ENCODE measurements at regions not wholly inside any gene's neighbourhood (a gene's known extent, or its start where the extent isn't known, plus 50 kb on each side); places are given as distances from the start of the nearest gene placed in this dataset.

DNA sequence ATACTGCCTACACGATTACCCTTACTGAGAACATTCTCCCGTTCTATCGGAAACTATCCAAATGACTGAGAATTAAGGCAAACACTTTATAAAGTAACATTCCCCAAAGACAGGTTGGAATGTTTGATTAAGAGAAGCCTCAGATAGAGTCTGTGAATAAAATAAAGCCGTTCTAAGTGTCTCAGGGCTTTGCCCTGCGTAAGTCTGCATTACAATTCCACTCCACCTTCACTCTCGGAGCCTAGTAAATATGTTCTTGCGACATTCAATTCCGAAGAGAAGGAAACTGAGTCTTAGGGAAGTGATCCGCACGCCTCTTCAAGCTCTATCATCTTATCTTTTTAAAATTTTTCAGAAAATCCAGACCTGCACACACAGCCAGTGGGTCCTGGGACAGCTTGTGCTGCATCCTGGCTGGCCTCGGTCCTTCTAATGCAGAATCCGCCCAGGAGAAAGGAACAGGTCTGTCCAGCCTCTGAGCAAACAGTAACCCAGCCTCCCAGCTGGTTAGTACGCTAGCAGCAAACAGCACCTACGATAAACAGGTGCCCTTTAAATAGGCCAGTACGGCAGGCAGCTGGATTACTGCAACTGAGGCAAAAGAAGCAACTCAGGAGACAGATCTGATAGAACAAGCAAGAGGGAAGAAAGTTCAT is 254.1 kb upstream of the IRX3 start:
- DNase-seq, result no peak
- H3K36me3 ChIP-seq (ENCODE audit: low read depth, missing control alignments), result no peaks in the 10 kb centered on the region
- 69 to 80% methylated on average over 15 of the region's 15 CpGs for WGBS, 2 donors
- no peaks in the 10 kb centered on the region for H3K4me1 ChIP-seq
- no peaks in the 10 kb centered on the region for H3K9me3 ChIP-seq
- H3K27me3 ChIP-seq, result no peaks in the 10 kb centered on the region
- intact Hi-C loops (cut with DNase I; ENCODE audit: low total_unique reads), result no loop called here
- no peak overlapping the region for H3K4me3 ChIP-seq
- TF ChIP-seq CTCF (IDR thresholded peaks at IDR 0.05), result no peak
- no peak for TF ChIP-seq POLR2A (IDR thresholded peaks at IDR 0.05)
- no peak overlapping the region for H3K27ac ChIP-seq

DNA sequence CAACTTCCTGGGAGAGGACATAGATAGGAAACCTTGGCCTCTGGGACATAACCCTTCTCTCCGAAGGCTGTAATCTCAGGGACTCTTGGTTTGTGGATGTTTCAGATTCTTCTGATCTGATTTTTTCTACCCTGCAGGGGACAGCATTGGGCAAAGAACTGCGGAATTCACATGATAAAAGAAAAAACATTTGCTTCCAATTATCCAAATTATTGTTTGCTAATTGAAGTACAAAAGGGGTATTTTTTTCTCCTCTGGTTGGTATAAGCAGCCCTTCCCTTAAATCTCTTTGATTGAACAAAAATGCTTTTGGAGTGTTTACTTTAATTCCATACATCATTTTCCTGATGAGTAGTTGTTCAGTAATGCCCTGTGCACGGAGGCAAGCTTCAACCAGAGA is 251.7 kb upstream of the IRX3 start:
- TF ChIP-seq CTCF (IDR thresholded peaks at IDR 0.05) (no peak), POLR2A (IDR thresholded peaks at IDR 0.05) (no peak)
- WGBS, 2 donors, result 50 to 53% methylated on average over 3 of the region's 3 CpGs
- no peaks in the 10 kb centered on the region for H3K36me3 ChIP-seq (ENCODE audit: low read depth, missing control alignments)
- no peak overlapping the region for H3K4me3 ChIP-seq
- intact Hi-C loops (cut with DNase I; ENCODE audit: low total_unique reads), result no loop called here
- no peaks in the 10 kb centered on the region for H3K4me1 ChIP-seq
- no peaks in the 10 kb centered on the region for H3K27me3 ChIP-seq
- no peak for DNase-seq
- no peaks in the 10 kb centered on the region for H3K9me3 ChIP-seq
- no peak overlapping the region for H3K27ac ChIP-seq

DNA sequence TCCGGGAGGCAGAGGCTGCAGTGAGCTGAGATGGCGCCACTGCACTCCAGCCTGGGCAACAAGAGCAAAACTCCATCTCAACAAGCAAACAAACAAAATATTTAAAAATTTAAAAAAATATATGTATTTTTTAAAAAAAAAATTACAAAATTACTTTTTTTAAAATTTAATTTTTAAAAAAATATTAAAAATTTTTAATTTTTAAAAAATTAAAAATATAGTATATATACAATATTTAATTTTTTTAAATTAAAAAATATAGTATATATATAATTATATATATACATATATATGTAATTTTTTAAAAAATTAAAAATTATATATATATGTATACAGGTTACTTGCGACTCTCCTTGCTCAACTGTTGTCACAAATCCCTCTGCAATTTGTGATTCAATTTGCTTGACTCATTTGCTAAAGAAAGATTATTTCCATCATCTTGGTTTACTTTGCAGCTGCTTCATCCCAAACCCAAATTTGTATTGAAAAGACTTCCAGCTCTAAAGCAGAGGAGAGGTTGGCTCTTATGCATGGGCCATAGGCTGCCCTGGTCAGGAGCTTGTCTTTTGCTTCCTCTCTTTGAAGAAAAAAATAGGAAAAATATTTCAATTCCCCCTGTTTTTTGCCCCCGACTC is 247.4 kb upstream of the IRX3 start:
- Histone ChIP-seq H3K27me3 (no peaks in the 10 kb centered on the region), H3K9me3 (no peaks in the 10 kb centered on the region), H3K4me3 (no peak overlapping the region), H3K27ac (no peak overlapping the region), H3K4me1 (no peaks in the 10 kb centered on the region), H3K36me3 (ENCODE audit: low read depth, missing control alignments) (no peaks in the 10 kb centered on the region)
- DNase-seq, result no peak
- intact Hi-C loops (cut with DNase I; ENCODE audit: low total_unique reads), result no loop called here
- 87 to 93% methylated on average over 4 of the region's 4 CpGs for WGBS, 2 donors
- TF ChIP-seq POLR2A (IDR thresholded peaks at IDR 0.05) (no peak), CTCF (IDR thresholded peaks at IDR 0.05) (no peak)

DNA sequence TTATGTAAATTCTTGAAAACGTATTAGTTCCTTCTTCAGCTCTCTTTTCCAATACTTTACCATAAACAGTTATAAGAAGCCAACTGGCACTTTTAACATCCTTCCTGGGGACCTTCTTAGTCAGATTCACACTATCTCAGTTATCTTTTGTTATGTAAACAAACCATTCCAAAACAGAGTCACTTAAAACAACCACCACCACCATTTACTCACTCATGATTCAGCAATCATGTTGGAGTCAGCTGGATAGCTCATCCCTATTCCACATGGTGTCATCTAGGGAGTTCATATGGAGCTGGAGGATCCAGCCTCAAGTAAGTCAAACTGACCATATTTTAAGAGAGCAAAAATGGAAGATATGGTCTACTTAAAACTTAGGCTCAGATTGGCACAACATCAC is 240.3 kb upstream of the IRX3 start:
- Histone ChIP-seq H3K4me1 (no peaks in the 10 kb centered on the region), H3K9me3 (no peaks in the 10 kb centered on the region), H3K27me3 (no peaks in the 10 kb centered on the region), H3K27ac (no peak overlapping the region), H3K36me3 (ENCODE audit: low read depth, missing control alignments) (no peaks in the 10 kb centered on the region), H3K4me3 (no peak overlapping the region)
- DNase-seq, result no peak
- intact Hi-C loops (cut with DNase I; ENCODE audit: low total_unique reads), result no loop called here
- TF ChIP-seq POLR2A (IDR thresholded peaks at IDR 0.05) (no peak), CTCF (IDR thresholded peaks at IDR 0.05) (no peak)
- 80 to 92% methylated on average over 1 of the region's 1 CpG for WGBS, 2 donors

GRCh38 chr16:54526087-54526486 is 239.5 kb upstream of the IRX3 start:
- H3K27me3 ChIP-seq, result no peaks in the 10 kb centered on the region
- H3K9me3 ChIP-seq, result no peaks in the 10 kb centered on the region
- H3K4me1 ChIP-seq, result no peaks in the 10 kb centered on the region
- TF ChIP-seq CTCF (IDR thresholded peaks at IDR 0.05) (no peak), POLR2A (IDR thresholded peaks at IDR 0.05) (no peak)
- intact Hi-C loops (cut with DNase I; ENCODE audit: low total_unique reads), result no loop called here
- WGBS, 2 donors, result 85 to 93% methylated on average over 1 of the region's 1 CpG
- no peak for DNase-seq
- H3K4me3 ChIP-seq, result no peak overlapping the region
- H3K27ac ChIP-seq, result no peak overlapping the region
- H3K36me3 ChIP-seq (ENCODE audit: low read depth, missing control alignments), result no peaks in the 10 kb centered on the region
